GM12878 (cell line): ENCODE measurements at regions not wholly inside any gene's neighbourhood (a gene's known extent, or its start where the extent isn't known, plus 50 kb on each side); places are given as distances from the start of the nearest gene placed in this dataset.

ENCODE experiments used
- ATAC-seq: fragments of 200-7000 bp; cut with Tn5 transposase; 3 replicates; pipeline ENCODE4 v1.9.1; 2020; ENCODE audit warnings: mild to moderate bottlenecking, moderate library complexity
- BruUV-seq: library from RNA; stranded (reverse); fragments of 400-500 nt; replicated peaks from 2 replicates; lab custom pipeline; 2021; lab: Mats Ljungman, UMichigan
- CTCF ChIA-PET: fragments of 300-600 bp; sonication (Branson Sonifier 250); formaldehyde crosslinking; extraction: SDS; loops from one replicate; lab custom pipeline; 2021; ENCODE audit warnings: inconsistent platforms; lab: Yijun Ruan, JAX
- POLR2A ChIA-PET: fragments of 350-600 bp; formaldehyde crosslinking; extraction: SDS; loops from one replicate; lab custom pipeline; 2021; ENCODE audit warnings: inconsistent platforms; lab: Charles Lee
- RAD21 ChIA-PET: fragments of 300-600 bp; sonication (Branson Sonifier 250); formaldehyde crosslinking; loops from one replicate; lab custom pipeline; 2023; ENCODE audit warnings: antibody characterized with exemption; ENCODE audit not compliant: unreplicated experiment; lab: Charles Lee
- SMC1A ChIA-PET: fragments of 300-600 bp; sonication (Branson Sonifier 250); formaldehyde crosslinking; loops from one replicate; lab custom pipeline; 2023; ENCODE audit not compliant: unreplicated experiment, uncharacterized antibody; lab: Charles Lee
- DNase-seq: peaks from one replicate; pipeline ENCODE4 v3.0.0-alpha.2; 2011; ENCODE audit warnings: low read depth, low spot score
- FAIRE-seq: peaks from 3 replicates; lab custom pipeline; 2011; peaks lifted over from hg19 to GRCh38; lab: Jason Lieb, UNC
- H2AFZ ChIP-seq: 2 replicates; pipeline ENCODE4 v1.6.0; 2011; ENCODE audit warnings: low read depth, low read length, control low read depth; ENCODE audit not compliant: control insufficient read depth
- H3K27ac ChIP-seq: 2 replicates; pipeline ENCODE4 v1.5.1; 2011; ENCODE audit warnings: control low read depth; ENCODE audit not compliant: control insufficient read depth, insufficient read depth
- H3K27me3 ChIP-seq, 2 experiments: replicated peaks in 1 of 2; 2 replicates each; pipeline versions ENCODE4 v1.6.0 to v1.6.1; 2011; ENCODE audit warnings: low read length in 1 of 2; ENCODE audit not compliant: control insufficient read depth in 2 of 2, insufficient read depth in 2 of 2
- H3K36me3 ChIP-seq, 2 experiments: 2 replicates each; pipeline ENCODE4 v1.5.1; 2011; ENCODE audit warnings: low read length in 1 of 2; ENCODE audit not compliant: control insufficient read depth in 2 of 2, insufficient read depth in 2 of 2
- H3K4me1 ChIP-seq: 2 replicates; pipeline ENCODE4 v1.6.1; 2011; ENCODE audit warnings: mild to moderate bottlenecking, low read length, moderate library complexity, mixed read lengths; ENCODE audit not compliant: control insufficient read depth, insufficient read depth
- H3K4me2 ChIP-seq: 2 replicates; pipeline ENCODE4 v1.6.0; 2011; ENCODE audit warnings: control low read depth; ENCODE audit not compliant: control insufficient read depth, insufficient read depth
- H3K4me3 ChIP-seq: fragments of 200-600 bp; sonication (generic); 2 replicates; pipeline ENCODE4 v1.5.1; 2016
- H3K79me2 ChIP-seq: 2 replicates; pipeline ENCODE4 v1.6.0; 2011; ENCODE audit warnings: low read length; ENCODE audit not compliant: control insufficient read depth, insufficient read depth
- H3K9ac ChIP-seq: 2 replicates; pipeline ENCODE4 v1.8.0; 2011; ENCODE audit warnings: low read length, control low read depth, mixed read lengths; ENCODE audit not compliant: control insufficient read depth, insufficient read depth
- H3K9me3 ChIP-seq: replicated peaks from 3 replicates; pipeline ENCODE4 v1.5.1; 2011; ENCODE audit warnings: mild to moderate bottlenecking, low read length; ENCODE audit not compliant: control insufficient read depth, insufficient read depth
- H4K20me1 ChIP-seq: 2 replicates; pipeline ENCODE4 v1.6.0; 2011; ENCODE audit not compliant: control insufficient read depth, insufficient read depth
- CBFB ChIP-seq: IDR thresholded peaks from 2 replicates; pipeline ENCODE4 v1.6.1; 2016; ENCODE audit warnings: antibody characterized with exemption, low read depth
- CEBPB ChIP-seq, 2 experiments: fragments of 150-350 bp in 1 of 2; IDR thresholded peaks; 2 replicates each; pipeline ENCODE4 v1.6.1; 2012 to 2014; ENCODE audit warnings: low read depth in 2 of 2, low read length in 2 of 2, borderline replicate concordance in 1 of 2, inconsistent platforms in 1 of 2
- JUND ChIP-seq: IDR thresholded peaks from 2 replicates; pipeline ENCODE4 v1.6.1; 2012; ENCODE audit warnings: low read depth, mild to moderate bottlenecking, low read length, improper control_type of control experiment, moderate library complexity
- KDM1A ChIP-seq: fragments of 200-600 bp; sonication (generic); IDR thresholded peaks from 2 replicates; pipeline ENCODE4 v1.6.1; 2016; ENCODE audit warnings: borderline replicate concordance
- MTA2 ChIP-seq: fragments of 450-650 bp; IDR thresholded peaks from 2 replicates; pipeline ENCODE4 v1.6.1; 2016; ENCODE audit warnings: low read depth, mild to moderate bottlenecking, moderate library complexity
- NKRF ChIP-seq: fragments of 450-650 bp; conservative IDR thresholded peaks from 2 replicates; pipeline ENCODE4 v1.6.1; 2017; ENCODE audit warnings: mild to moderate bottlenecking, moderate library complexity
- RBBP5 ChIP-seq: fragments of 200-600 bp; sonication (generic); conservative IDR thresholded peaks from 2 replicates; pipeline ENCODE4 v1.6.1; 2016
- RUNX3 ChIP-seq: IDR thresholded peaks from 2 replicates; pipeline ENCODE4 v1.6.1; 2012; ENCODE audit warnings: low read length, inconsistent platforms
- SIN3A ChIP-seq: IDR thresholded peaks from 2 replicates; pipeline ENCODE4 v1.6.1; 2012; ENCODE audit warnings: low read depth, low read length, improper control_type of control experiment
- ZBED1 ChIP-seq: IDR thresholded peaks from 2 replicates; pipeline ENCODE4 v1.6.1; 2016; ENCODE audit warnings: borderline replicate concordance
- ZZZ3 ChIP-seq: IDR thresholded peaks from 2 replicates; pipeline ENCODE4 v1.6.1; 2011; ENCODE audit warnings: low read depth; ENCODE audit not compliant: control insufficient read depth, insufficient read length
- WGBS: methylation state at CpG from one replicate; pipeline ENCODE4 v1.1.6; 2016; ENCODE audit warnings: low lambda C conversion rate; ENCODE audit not compliant: insufficient replicate concordance, insufficient coverage; ENCODE audit errors: missing lambda C conversion rate; 5-methylcytosine and 5-hydroxymethylcytosine counted together
- in situ Hi-C: fragments of 300-500 bp; cut with MboI; formaldehyde crosslinking; loops from 9 replicates; pipeline ENCODE4 v1.14.3; 2018; ENCODE audit warnings: mixed read lengths
- intact Hi-C: fragments of 100-400 bp; cut with micrococcal nuclease; formaldehyde crosslinking; loops from one replicate; pipeline ENCODE4 v1.14.2; 2022; ENCODE audit not compliant: unreplicated experiment
- TF ChIP-seq, protein P1 (sequence below): fragments of 450-650 bp; IDR thresholded peaks from 2 replicates; pipeline ENCODE4 v1.6.1; 2016; ENCODE audit warnings: mild to moderate bottlenecking

- TF ChIP-seq CEBPB (IDR thresholded peaks at IDR 0.05; ENCODE audit: borderline replicate concordance in 1 of 2, low read depth in 2 of 2, low read length in 2 of 2) (no peak), RUNX3 (no peak), RBBP5 (no peak), JUND (no peak), ZBED1 (no peak), KDM1A (no peak), CBFB (no peak)
- TF ChIP-seq, protein P1, sequence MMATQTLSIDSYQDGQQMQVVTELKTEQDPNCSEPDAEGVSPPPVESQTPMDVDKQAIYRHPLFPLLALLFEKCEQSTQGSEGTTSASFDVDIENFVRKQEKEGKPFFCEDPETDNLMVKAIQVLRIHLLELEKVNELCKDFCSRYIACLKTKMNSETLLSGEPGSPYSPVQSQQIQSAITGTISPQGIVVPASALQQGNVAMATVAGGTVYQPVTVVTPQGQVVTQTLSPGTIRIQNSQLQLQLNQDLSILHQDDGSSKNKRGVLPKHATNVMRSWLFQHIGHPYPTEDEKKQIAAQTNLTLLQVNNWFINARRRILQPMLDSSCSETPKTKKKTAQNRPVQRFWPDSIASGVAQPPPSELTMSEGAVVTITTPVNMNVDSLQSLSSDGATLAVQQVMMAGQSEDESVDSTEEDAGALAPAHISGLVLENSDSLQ, result no peak
Measured at GRCh38 chr2:8489221-8489620, 192.6 kb upstream of the ID2 start (continued).

DNA sequence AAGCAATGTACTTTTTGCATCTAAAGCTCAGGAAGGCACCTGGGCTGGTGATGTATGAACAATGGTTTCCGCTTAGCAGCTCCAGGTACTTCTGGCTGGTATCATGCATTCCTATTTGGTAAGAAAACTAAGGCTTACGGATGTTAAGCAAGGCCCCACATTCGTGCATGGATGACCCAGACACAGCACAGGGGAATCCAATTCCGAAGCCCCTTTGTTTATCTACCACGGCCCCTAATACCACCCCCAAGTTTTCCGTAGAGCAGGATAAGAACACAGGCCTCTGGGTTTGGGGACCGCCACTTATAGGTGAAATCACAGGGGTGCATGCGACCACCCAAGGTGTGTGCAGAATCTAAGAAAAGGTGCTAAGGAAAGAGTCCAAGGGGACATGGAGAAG, 192.1 kb upstream of the ID2 start:
- Histone ChIP-seq H3K4me2 (no peak overlapping the region), H3K4me3 (no peak overlapping the region), H3K4me1 (peaks cover 19% of the 10 kb centered on the region), H3K9me3 (no peaks in the 10 kb centered on the region), H2AFZ (no peak overlapping the region), H3K27ac (no peak overlapping the region), H3K36me3 (no peaks in the 10 kb centered on the region), H3K79me2 (peaks cover 30% of the 10 kb centered on the region), H3K27me3 (no peaks in the 10 kb centered on the region), H4K20me1 (no peaks in the 10 kb centered on the region), H3K9ac (no peak overlapping the region)
- ChIA-PET POLR2A (interaction anchor here (0.9 to 6.2 kb wide), 10 partner anchors 11 to 177 kb away, joined by 3 to 40 read pairs (median 16); no protein-coding TSS in a partner anchor), CTCF (interaction anchor here (1.1 to 2.6 kb wide), 7 partner anchors 9 to 60 kb away, joined by 3 to 24 read pairs (median 8); no protein-coding TSS in a partner anchor), RAD21 (interaction anchor here (0.9 to 5.6 kb wide), 15 partner anchors 11 to 1063 kb away, joined by 3 to 77 read pairs (median 17); partner anchors contain the start of gene ID2), SMC1A (interaction anchor here (0.7 to 8.2 kb wide), 11 partner anchors 9 to 191 kb away, joined by 3 to 79 read pairs (median 13); partner anchors contain the start of gene ID2)
- intact Hi-C loops, result loop anchor here (5.0 to 10.0 kb wide), 5 partner anchors 38 to 972 kb away; no protein-coding TSS in a partner anchor
- in situ Hi-C loops, result no loop called here
- DNase-seq (no peak), FAIRE-seq (no peak), ATAC-seq (no peak)
- 83% methylated on average over 8 of the region's 8 CpGs for WGBS
- no TSS peak for BruUV-seq
- TF ChIP-seq ZZZ3 (no peak), NKRF (no peak), MTA2 (no peak), SIN3A (no peak)
